Neuronal stem cell (in vitro differentiated cells): ENCODE measurements at regions not wholly inside any gene's neighbourhood (a gene's known extent, or its start where the extent isn't known, plus 50 kb on each side); places are given as distances from the start of the nearest gene placed in this dataset.

Experiments used
- DNase-seq: peaks from one replicate; pipeline ENCODE4 v3.0.0-alpha.2; 2013; ENCODE audit warnings: low spot score
- H2AFZ ChIP-seq: one replicate; pipeline ENCODE4 v1.6.1; 2013; ENCODE audit warnings: mild to moderate bottlenecking, low read length, inconsistent platforms
- H2AK5ac ChIP-seq: 2 replicates; pipeline ENCODE4 v1.6.1; 2013; ENCODE audit warnings: low read depth, mild to moderate bottlenecking, inconsistent platforms, low read length, moderate library complexity, mixed read lengths
- H2BK120ac ChIP-seq: 2 replicates; pipeline ENCODE4 v1.6.1; 2013; ENCODE audit warnings: low read depth, mild to moderate bottlenecking, inconsistent platforms, low read length, moderate library complexity, mixed read lengths
- H2BK12ac ChIP-seq: one replicate; pipeline ENCODE4 v1.6.1; 2013; ENCODE audit warnings: low read length, inconsistent platforms
- H2BK15ac ChIP-seq: 2 replicates; pipeline ENCODE4 v1.6.1; 2013; ENCODE audit warnings: mild to moderate bottlenecking, low read length, inconsistent platforms, mixed read lengths
- H2BK5ac ChIP-seq: one replicate; pipeline ENCODE4 v1.6.1; 2013; ENCODE audit warnings: inconsistent platforms, mild to moderate bottlenecking, low read length, moderate library complexity
- H3K14ac ChIP-seq: one replicate; pipeline ENCODE4 v1.6.1; 2013; ENCODE audit warnings: low read length, inconsistent platforms
- H3K18ac ChIP-seq: 2 replicates; pipeline ENCODE4 v1.6.1; 2013; ENCODE audit warnings: low read length, inconsistent platforms
- H3K23ac ChIP-seq: 2 replicates; pipeline ENCODE4 v1.6.1; 2013; ENCODE audit warnings: low read depth, mild to moderate bottlenecking, mixed read lengths, low read length, inconsistent platforms; ENCODE audit not compliant: poor library complexity
- H3K27ac ChIP-seq: replicated peaks from 3 replicates; pipeline ENCODE4 v1.5.1; 2013; ENCODE audit warnings: low read length, inconsistent platforms
- H3K27me3 ChIP-seq, 3 experiments: 2 replicates each; pipeline ENCODE4 v1.6.1; 2013; ENCODE audit warnings: low read length in 3 of 3, mild to moderate bottlenecking in 2 of 3, inconsistent platforms in 1 of 3, low read depth in 1 of 3, mixed read lengths in 1 of 3, moderate library complexity in 1 of 3; ENCODE audit not compliant: control insufficient read depth in 3 of 3, insufficient read depth in 3 of 3
- H3K36me3 ChIP-seq, 2 donors: replicated peaks in 1 of 2; 2 replicates each; pipeline ENCODE4 v1.6.1; 2013; ENCODE audit warnings: low read length in 2 of 2; ENCODE audit not compliant: control insufficient read depth in 2 of 2, insufficient read depth in 2 of 2
- H3K4ac ChIP-seq: 2 replicates; pipeline ENCODE4 v1.6.1; 2013; ENCODE audit warnings: inconsistent platforms, mild to moderate bottlenecking, low read length, moderate library complexity
- H3K4me1 ChIP-seq, 2 donors: 1 replicate in 1 of 2; 2 replicates in 1 of 2; pipeline ENCODE4 v1.6.1; 2013; ENCODE audit warnings: low read length in 2 of 2, low read depth in 1 of 2; ENCODE audit not compliant: control insufficient read depth in 2 of 2, insufficient read depth in 1 of 2
- H3K4me2 ChIP-seq: one replicate; pipeline ENCODE4 v1.6.1; 2013; ENCODE audit warnings: mild to moderate bottlenecking, low read length, inconsistent platforms; ENCODE audit not compliant: insufficient read depth, poor library complexity, severe bottlenecking
- H3K4me3 ChIP-seq, 2 donors: 2 replicates each; pipeline ENCODE4 v1.5.1; 2013; ENCODE audit warnings: low read length in 2 of 2, mild to moderate bottlenecking in 2 of 2, inconsistent platforms in 1 of 2, moderate library complexity in 1 of 2
- H3K79me1 ChIP-seq: one replicate; pipeline ENCODE4 v1.6.1; 2013; ENCODE audit warnings: low read depth, mild to moderate bottlenecking, inconsistent platforms, low read length, moderate library complexity
- H3K9ac ChIP-seq: one replicate; pipeline ENCODE4 v1.6.1; 2013; ENCODE audit warnings: mild to moderate bottlenecking, low read depth, low read length, inconsistent platforms; ENCODE audit not compliant: poor library complexity
- H3K9me3 ChIP-seq, 2 donors: replicated peaks in 1 of 2; 2 replicates each; pipeline versions ENCODE3 to v1.6.1; 2013; ENCODE audit warnings: low read length in 2 of 2, mild to moderate bottlenecking in 2 of 2, inconsistent platforms in 1 of 2, low read depth in 1 of 2, mixed read lengths in 1 of 2, moderate library complexity in 1 of 2; ENCODE audit not compliant: control insufficient read depth in 2 of 2, insufficient read depth in 1 of 2
- H4K8ac ChIP-seq: one replicate; pipeline ENCODE4 v1.6.1; 2013; ENCODE audit warnings: low read depth, mild to moderate bottlenecking, inconsistent platforms, low read length, moderate library complexity
- H4K91ac ChIP-seq: one replicate; pipeline ENCODE4 v1.6.1; 2013; ENCODE audit warnings: low read length, low read depth, mild to moderate bottlenecking, inconsistent platforms; ENCODE audit not compliant: poor library complexity
- WGBS, 2 donors: extraction: QIAGEN DNeasy Blood & Tissue Kit; methylation state at CpG; one replicate each; pipeline ENCODE4 v1.1.7; 2013; ENCODE audit warnings: missing lambda C conversion rate in 2 of 2, mixed read lengths in 1 of 2; ENCODE audit not compliant: insufficient read length in 2 of 2, insufficient replicate concordance in 1 of 2; ENCODE audit errors: extremely low coverage in 2 of 2; 5-methylcytosine and 5-hydroxymethylcytosine counted together

- no peak overlapping the region for H2BK15ac ChIP-seq
Observed at GRCh38 chr4:45324455-45325417, 598.4 kb upstream of the GNPDA2 start.

GRCh38 chr4:45323453-45324058, 597.2 kb upstream of the GNPDA2 start:
- Histone ChIP-seq H3K4me3 (no peak overlapping the region), H2BK15ac (no peak overlapping the region), H3K4me2 (no peak overlapping the region), H3K36me3 (no peaks in the 10 kb centered on the region), H3K27ac (no peak overlapping the region), H2BK120ac (no peak overlapping the region), H2BK5ac (no peak overlapping the region), H2AFZ (no peak overlapping the region), H3K9ac (no peak overlapping the region), H2AK5ac (no peak overlapping the region), H3K27me3 (no peaks in the 10 kb centered on the region), H3K9me3 (no peaks in the 10 kb centered on the region), H3K14ac (no peak overlapping the region), H3K4ac (no peak overlapping the region), H3K18ac (no peak overlapping the region), H4K8ac (no peak overlapping the region), H3K23ac (no peak overlapping the region), H3K4me1 (no peaks in the 10 kb centered on the region), H3K79me1 (no peaks in the 10 kb centered on the region), H4K91ac (no peak overlapping the region), H2BK12ac (no peak overlapping the region)
- DNase-seq, result no peak
- no CpG with 5 or more reads among the region's 2 CpGs for WGBS, 2 donors

More at GRCh38 chr4:45324455-45325417, 598.4 kb upstream of the GNPDA2 start:
- WGBS, 2 donors, result no CpG with 5 or more reads among the region's 6 CpGs
- Histone ChIP-seq H3K9ac (no peak overlapping the region), H3K9me3 (no peaks in the 10 kb centered on the region), H3K4me1 (no peaks in the 10 kb centered on the region), H2AK5ac (no peak overlapping the region), H3K4me3 (no peak overlapping the region), H4K8ac (no peak overlapping the region), H3K27me3 (no peaks in the 10 kb centered on the region), H2BK12ac (no peak overlapping the region), H3K27ac (no peak overlapping the region), H2AFZ (no peak overlapping the region), H3K23ac (no peak overlapping the region), H3K4ac (no peak overlapping the region), H3K18ac (no peak overlapping the region), H4K91ac (no peak overlapping the region), H3K4me2 (no peak overlapping the region), H3K36me3 (no peaks in the 10 kb centered on the region), H2BK120ac (no peak overlapping the region), H3K79me1 (no peaks in the 10 kb centered on the region), H3K14ac (no peak overlapping the region), H2BK5ac (no peak overlapping the region)
- DNase-seq, result no peak

- H2BK12ac ChIP-seq, result no peak overlapping the region
- H3K14ac ChIP-seq, result no peak overlapping the region
- no peak overlapping the region for H2BK5ac ChIP-seq
- no peak overlapping the region for H4K91ac ChIP-seq
- H2BK120ac ChIP-seq, result no peak overlapping the region
- no peak overlapping the region for H2AK5ac ChIP-seq
- no peaks in the 10 kb centered on the region for H3K36me3 ChIP-seq
- no CpG with 5 or more reads among the region's 1 CpG for WGBS, 2 donors
- H3K18ac ChIP-seq, result no peak overlapping the region
- H2BK15ac ChIP-seq, result no peak overlapping the region
- no peak overlapping the region for H2AFZ ChIP-seq
- no peak overlapping the region for H3K4ac ChIP-seq
- H4K8ac ChIP-seq, result no peak overlapping the region
- H3K79me1 ChIP-seq, result no peaks in the 10 kb centered on the region
- no peak overlapping the region for H3K4me2 ChIP-seq
- H3K27ac ChIP-seq, result no peak overlapping the region
- H3K4me1 ChIP-seq, result no peaks in the 10 kb centered on the region
- no peak overlapping the region for H3K9ac ChIP-seq
- H3K4me3 ChIP-seq, result no peak overlapping the region
- no peaks in the 10 kb centered on the region for H3K27me3 ChIP-seq
- no peak for DNase-seq
- H3K9me3 ChIP-seq, result no peaks in the 10 kb centered on the region
- no peak overlapping the region for H3K23ac ChIP-seq
Observed at GRCh38 chr4:45317739-45318138, 591.4 kb upstream of the GNPDA2 start.

- no peak overlapping the region for H2BK15ac ChIP-seq
- H3K9me3 ChIP-seq, result no peaks in the 10 kb centered on the region
- H3K4me2 ChIP-seq, result no peak overlapping the region
- no peak overlapping the region for H2BK5ac ChIP-seq
- no CpG with 5 or more reads among the region's 2 CpGs for WGBS, 2 donors
- no peak for DNase-seq
- H2BK120ac ChIP-seq, result no peak overlapping the region
- H3K9ac ChIP-seq, result no peak overlapping the region
- H2AFZ ChIP-seq, result no peak overlapping the region
- no peaks in the 10 kb centered on the region for H3K36me3 ChIP-seq
- no peaks in the 10 kb centered on the region for H3K4me1 ChIP-seq
- H3K79me1 ChIP-seq, result no peaks in the 10 kb centered on the region
- H3K4me3 ChIP-seq, result no peak overlapping the region
- no peak overlapping the region for H2AK5ac ChIP-seq
- no peak overlapping the region for H2BK12ac ChIP-seq
- H3K27ac ChIP-seq, result no peak overlapping the region
- H3K23ac ChIP-seq, result no peak overlapping the region
- no peak overlapping the region for H3K4ac ChIP-seq
- H3K27me3 ChIP-seq, result no peaks in the 10 kb centered on the region
- H4K91ac ChIP-seq, result no peak overlapping the region
- no peak overlapping the region for H3K18ac ChIP-seq
- H4K8ac ChIP-seq, result no peak overlapping the region
- H3K14ac ChIP-seq, result no peak overlapping the region
Observed at GRCh38 chr4:45317276-45317675, 590.9 kb upstream of the GNPDA2 start.
